Activated CD4-positive, alpha-beta T cell treated with anti-CD3 and anti-CD28 coated beads, Interleukin-2, Interleukin-6, amounts not matched to agents 100 ng/mL and 50 ng/mL, durations not matched to agents 16 hours and 8 hours (primary cell): ENCODE measurements at regions not wholly inside any gene's neighbourhood (a gene's known extent, or its start where the extent isn't known, plus 50 kb on each side); places are given as distances from the start of the nearest gene placed in this dataset.
A peak's percentile ranks its signal among the peaks of the same experiment; 100 is the strongest.

Experiments
- DNase-seq: peaks from one replicate; pipeline ENCODE4 v3.0.0-alpha.2; 2020

- DNase-seq: no peak
Observed at GRCh38 chr12:82149045-82149444, 209.1 kb downstream of the CCDC59 start.

- DNase-seq: no peak
Observed at GRCh38 chr12:82146740-82147139, 211.4 kb downstream of the CCDC59 start.

- DNase-seq: no peak
Observed at GRCh38 chr12:82144505-82144904, 213.7 kb downstream of the CCDC59 start.

- DNase-seq: no peak
Observed at GRCh38 chr12:82132390-82132789, 225.8 kb downstream of the CCDC59 start.

GRCh38 chr12:82130762-82131161 is 227.4 kb downstream of the CCDC59 start:
- DNase-seq: no peak

GRCh38 chr12:82124711-82125380 is 233.3 kb downstream of the CCDC59 start:
- no peak for DNase-seq

- DNase-seq: no peak
Observed at GRCh38 chr12:82121545-82121944, 236.6 kb downstream of the CCDC59 start.

GRCh38 chr12:82120901-82121300 is 237.3 kb downstream of the CCDC59 start:
- no peak for DNase-seq

- DNase-seq: no peak
Observed at GRCh38 chr12:82109243-82109642, 248.9 kb downstream of the CCDC59 start.

- DNase-seq: no peak
Observed at GRCh38 chr12:82108615-82109014, 249.6 kb downstream of the CCDC59 start.

- no peak for DNase-seq
Observed at GRCh38 chr12:82099216-82099615, 259.0 kb downstream of the CCDC59 start.

GRCh38 chr12:82097877-82098276 is 260.3 kb downstream of the CCDC59 start:
- DNase-seq: no peak

- DNase-seq: no peak
Observed at GRCh38 chr12:82097438-82097837, 260.7 kb downstream of the CCDC59 start.

- DNase-seq: no peak
Observed at GRCh38 chr12:82090165-82090564, 268.0 kb downstream of the CCDC59 start.

- no peak for DNase-seq
Observed at GRCh38 chr12:82089369-82090121, 268.6 kb downstream of the CCDC59 start.

GRCh38 chr12:82082501-82082900 is 275.7 kb downstream of the CCDC59 start:
- no peak for DNase-seq

- no peak for DNase-seq
Observed at GRCh38 chr12:82069931-82070514, 288.2 kb downstream of the CCDC59 start.

- no peak for DNase-seq
Observed at GRCh38 chr12:82058197-82058596, 299.0 kb upstream of the PPFIA2 start.

GRCh38 chr12:82057770-82058169 is 298.6 kb upstream of the PPFIA2 start:
- DNase-seq: no peak

GRCh38 chr12:82055391-82055790 is 296.2 kb upstream of the PPFIA2 start:
- peak; percentile 1 for DNase-seq

GRCh38 chr12:82054566-82054965 is 295.4 kb upstream of the PPFIA2 start:
- no peak for DNase-seq

- no peak for DNase-seq
Observed at GRCh38 chr12:82047446-82047845, 288.3 kb upstream of the PPFIA2 start.

GRCh38 chr12:82040987-82041743 is 282.0 kb upstream of the PPFIA2 start:
- no peak for DNase-seq
